COR-L47 (cell line): ENCODE measurements at regions not wholly inside any gene's neighbourhood (a gene's known extent, or its start where the extent isn't known, plus 50 kb on each side); places are given as distances from the start of the nearest gene placed in this dataset.

Source experiments
- DNase-seq: peaks from one replicate; lab custom pipeline; 2025; lab: John Stamatoyannopoulos, UW

DNA sequence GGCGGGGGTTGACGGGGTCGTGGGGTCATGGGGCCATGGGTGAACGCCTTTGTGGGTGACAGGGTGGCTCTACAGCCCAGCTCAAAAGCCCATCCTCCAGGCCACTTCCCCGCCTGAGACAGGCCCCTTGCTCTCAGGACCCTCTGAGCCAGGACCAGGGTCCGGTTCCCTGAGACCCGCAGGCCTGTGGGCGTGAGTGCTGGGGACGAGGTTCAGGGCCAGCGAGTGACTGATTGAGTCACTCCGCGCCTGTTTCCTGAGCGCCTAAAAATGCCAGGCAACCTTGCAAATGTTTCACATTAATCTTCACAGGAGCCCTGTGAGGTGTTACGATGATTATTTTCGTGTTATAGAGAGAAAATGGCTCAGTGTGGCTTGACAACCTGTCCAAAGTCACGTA lies 97.8 kb downstream of the ZNF674 start:
- no peak for DNase-seq

- peak; percentile 68 for DNase-seq
Observed at GRCh38 chrX:46446727-46447378, 98.4 kb downstream of the ZNF674 start.

DNA sequence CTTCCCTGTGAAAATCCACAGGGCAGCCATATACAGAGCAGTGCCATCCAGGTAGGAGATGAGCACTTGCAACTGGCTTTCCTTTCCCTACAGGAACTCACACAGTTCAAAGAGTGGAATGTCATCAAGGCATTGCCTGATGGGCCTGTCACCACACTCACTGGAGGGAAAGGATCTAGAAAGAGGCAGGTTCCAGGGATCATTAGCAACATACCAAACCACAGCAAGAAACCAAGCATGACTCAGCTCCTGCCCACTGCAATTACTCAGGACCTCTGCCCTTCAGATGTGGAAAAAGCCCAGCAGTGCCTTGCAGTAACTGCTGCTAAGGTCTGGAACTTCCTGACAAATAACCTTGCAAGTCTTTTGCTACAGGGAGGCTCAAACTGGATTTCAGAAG lies 101.2 kb downstream of the ZNF674 start:
- no peak for DNase-seq

- no peak for DNase-seq
Observed at GRCh38 chrX:46436744-46437143, 108.5 kb downstream of the ZNF674 start.

GRCh38 chrX:46433892-46434291 lies 111.3 kb downstream of the ZNF674 start:
- no peak for DNase-seq

- peak; percentile 33 for DNase-seq
Observed at GRCh38 chrX:46408553-46409407, 136.4 kb downstream of the ZNF674 start.

DNA sequence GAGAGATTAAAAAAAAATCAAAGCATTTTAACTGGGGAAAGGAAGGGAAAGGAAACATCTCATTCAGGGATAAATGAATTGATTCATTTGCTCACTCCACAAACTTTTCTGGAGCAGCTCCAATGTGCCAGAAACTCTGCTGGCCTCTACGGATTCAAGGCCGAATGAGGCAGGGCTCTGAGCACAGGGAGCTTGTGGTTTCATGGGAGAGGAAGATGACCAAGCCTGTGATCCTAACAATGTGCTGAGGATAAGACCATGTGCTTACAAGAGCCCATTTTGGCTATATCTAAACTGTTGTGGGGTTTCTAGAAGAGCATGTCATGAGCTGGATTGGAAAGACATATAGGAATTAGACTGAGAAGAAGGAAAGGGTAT lies 137.5 kb downstream of the ZNF674 start:
- no peak for DNase-seq

DNA sequence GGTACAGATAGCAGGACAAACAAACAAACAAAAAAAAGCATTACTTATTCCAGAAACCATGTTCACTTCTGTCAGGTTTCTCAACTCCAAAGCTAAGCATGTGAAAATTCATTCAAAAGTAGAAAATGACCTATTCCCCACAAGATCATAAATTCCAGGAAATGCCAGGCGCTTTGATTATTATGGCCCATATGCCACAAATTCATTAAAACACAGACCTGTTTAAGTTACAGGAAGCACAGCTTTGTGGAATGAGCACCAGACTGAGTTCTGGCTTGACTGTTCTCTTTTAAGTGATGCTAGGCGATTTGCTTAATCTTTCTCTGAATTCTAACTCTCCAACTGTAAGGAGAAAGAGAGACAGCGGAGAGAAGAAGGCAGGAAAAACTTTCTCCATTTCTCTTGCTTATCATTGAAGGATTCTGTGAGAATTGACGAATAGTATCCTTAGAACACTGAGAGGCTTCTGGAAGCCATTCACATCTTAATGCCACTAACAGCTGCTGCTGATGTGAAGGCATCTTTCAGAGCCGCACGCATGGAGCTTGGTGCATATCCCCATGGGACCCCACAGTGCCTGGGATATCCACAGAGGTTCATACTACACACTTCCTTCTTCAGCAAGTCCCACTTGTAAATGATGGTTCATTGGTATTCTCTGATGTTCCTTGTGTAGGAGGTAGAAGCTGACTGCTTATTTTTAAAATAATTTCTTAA lies 138.0 kb downstream of the ZNF674 start:
- no peak for DNase-seq

GRCh38 chrX:46404774-46405173 lies 140.4 kb downstream of the ZNF674 start:
- DNase-seq, result no peak

DNA sequence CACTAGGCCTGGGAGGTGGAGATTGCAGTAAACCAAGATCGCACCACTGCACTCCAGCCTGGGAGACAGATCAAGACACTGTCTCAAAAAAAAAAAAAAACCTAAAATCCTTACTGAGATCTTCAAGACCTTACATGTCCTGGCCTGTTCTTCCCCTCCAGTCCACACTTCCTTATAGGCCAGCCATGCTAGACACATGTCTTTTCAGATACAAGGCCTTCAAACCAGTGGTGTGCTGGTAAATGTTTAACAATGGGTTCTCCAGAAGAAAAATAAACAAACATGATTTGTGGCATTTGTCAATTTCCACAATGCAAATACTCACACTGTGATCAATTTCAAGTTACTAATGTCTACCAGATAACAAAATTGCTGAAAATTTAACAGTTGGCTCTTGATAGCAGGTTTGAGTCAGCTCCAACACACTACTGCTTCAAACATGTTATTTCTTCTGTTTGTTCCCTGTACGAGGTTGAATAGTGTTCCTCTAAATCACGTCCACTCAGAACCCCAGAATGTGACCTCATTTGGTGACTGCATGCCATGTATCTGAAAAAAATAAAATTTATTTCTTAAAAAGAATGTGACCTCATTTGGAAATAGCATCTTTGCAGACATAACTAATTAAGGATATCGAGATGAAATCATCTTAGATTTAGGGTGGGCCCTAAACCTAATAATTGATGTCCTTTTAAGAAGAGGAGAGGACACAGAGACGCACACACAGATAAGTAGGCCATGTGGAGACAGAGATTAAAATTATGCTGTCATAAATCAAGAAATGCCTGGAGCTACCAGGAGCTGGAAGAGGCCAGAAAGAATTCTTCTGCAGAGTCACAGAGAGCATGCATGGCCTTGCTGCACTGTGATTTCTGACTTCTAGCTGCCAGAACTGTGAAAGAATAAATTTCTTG lies 144.4 kb downstream of the ZNF674 start:
- no peak for DNase-seq

DNA sequence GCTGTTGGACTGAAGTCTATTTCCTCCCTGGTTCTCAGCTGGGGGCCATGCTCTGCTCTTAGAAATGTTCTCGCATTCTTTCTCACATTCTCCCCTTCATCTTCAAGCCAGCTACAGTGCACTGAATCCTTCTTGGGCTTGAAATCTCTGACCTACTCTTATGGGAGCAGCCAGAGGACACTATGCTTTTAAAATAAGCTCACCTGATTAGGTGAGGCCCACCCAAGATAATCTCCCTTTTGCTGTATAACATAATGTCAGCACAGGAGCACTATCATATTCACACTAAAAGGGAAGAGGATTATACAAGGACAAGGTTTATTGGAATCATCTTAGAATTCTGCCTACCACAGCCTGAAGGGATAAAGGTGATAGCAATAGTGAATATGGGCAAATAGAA lies 146.3 kb downstream of the ZNF674 start:
- no peak for DNase-seq

DNA sequence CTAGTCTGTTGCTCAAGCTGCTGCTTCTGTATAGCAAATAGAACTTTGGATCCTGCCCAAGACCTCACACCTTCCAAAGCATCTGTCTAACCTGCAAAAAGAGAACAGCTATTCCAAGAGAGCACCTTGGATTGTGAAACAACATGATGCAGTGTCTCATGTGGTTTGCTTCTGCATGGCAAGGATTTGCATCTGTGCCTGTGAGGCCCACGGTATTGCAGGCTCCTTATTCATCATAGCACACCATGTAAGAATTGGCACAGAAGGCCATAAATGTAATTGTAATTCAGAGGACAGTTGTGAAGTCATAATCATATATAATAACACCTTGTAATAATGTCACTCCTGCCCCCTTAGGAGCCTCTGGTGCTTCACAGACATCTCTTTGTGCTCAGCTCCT lies 147.1 kb downstream of the ZNF674 start:
- DNase-seq, result no peak

DNA sequence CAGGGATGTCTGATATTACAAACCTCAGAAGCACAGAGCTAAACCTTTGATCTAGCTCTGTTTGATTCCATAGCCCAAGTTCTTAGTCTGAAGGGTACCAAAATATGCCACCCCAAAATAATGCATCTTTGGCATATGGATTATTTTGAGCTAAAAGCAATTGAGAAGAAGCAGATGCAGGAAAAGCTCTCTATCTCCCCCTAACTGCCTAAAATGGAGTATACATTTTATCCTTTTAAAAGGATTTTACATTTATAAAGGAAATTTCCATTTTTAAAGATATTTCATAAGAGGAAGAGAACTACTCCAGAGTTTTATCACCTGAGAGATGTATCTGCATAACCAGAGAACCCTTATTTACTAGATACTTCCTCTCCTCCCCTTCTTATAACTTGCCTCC lies 158.7 kb downstream of the ZNF674 start:
- DNase-seq, result no peak

GRCh38 chrX:46383006-46383405 lies 162.2 kb downstream of the ZNF674 start:
- no peak for DNase-seq

DNA sequence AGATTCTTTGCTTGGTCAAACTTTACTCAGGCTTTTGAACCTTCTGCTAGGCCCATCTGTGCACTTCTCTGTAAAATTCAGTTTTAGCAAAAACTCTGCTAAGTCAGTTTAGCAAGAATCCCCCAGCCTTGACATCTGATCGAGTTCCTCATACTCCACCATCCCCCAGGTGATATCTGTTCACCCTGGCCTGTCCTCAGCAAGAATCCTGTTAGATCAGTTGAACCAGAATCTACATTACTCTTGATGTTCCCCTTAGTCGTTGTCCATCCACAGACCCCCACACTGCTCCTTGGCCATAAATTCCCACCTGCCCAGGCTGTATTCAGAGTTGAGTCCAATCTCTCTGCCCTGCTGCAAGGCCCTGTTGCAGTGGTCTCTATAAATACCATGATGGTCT lies 162.6 kb downstream of the ZNF674 start:
- no peak for DNase-seq

DNA sequence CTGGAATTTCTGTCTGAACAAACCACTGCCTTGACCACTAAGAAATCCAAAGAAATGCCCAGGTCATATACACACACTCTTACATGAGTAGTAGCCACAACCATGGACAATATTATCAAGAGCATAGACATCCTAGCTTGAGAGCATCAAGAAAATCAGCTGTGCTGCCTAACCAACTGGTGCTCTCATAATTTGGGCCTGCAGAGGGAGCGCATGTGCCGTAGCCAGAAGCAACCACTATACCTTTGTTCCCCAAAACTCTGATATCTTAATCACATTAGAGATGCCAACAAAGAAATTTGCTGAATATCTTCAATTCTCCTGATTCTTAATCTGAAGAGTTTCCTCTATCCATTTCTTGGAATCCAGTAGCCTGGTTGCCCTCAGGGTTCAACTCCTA lies 163.6 kb downstream of the ZNF674 start:
- DNase-seq, result no peak

GRCh38 chrX:46380148-46380752 lies 165.0 kb downstream of the ZNF674 start:
- no peak for DNase-seq

DNA sequence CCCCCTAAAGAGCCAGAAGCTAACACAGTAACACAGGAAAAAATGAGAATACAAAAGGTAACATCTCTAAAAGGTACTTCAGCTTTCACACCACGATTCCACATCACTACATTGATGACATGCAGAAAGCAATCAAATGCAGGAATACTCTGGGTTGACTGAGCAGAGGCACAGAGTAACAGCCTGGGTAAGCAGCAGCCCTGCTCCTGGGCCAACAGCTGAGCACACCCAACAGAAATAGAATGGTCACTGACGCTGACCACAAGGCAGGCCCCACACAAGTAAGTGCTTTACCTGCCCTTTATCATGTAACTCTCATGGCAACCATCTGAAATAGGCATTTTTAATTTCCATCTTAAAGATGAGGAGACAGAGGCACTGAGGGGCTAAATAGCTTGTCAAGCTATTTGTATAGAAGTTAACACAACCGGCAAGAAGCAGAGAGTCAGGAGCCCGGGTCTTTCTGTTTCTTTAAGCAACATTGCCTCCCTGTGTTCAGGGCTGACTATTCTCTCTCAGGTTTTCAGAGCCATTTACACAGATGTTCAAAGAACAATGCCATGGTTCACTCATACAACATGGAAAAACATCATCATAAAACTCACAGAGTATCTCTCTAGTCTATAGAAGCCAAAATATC lies 168.9 kb downstream of the ZNF674 start:
- peak; percentile 22 for DNase-seq

GRCh38 chrX:46375831-46376230 lies 169.4 kb downstream of the ZNF674 start:
- DNase-seq, result no peak

DNA sequence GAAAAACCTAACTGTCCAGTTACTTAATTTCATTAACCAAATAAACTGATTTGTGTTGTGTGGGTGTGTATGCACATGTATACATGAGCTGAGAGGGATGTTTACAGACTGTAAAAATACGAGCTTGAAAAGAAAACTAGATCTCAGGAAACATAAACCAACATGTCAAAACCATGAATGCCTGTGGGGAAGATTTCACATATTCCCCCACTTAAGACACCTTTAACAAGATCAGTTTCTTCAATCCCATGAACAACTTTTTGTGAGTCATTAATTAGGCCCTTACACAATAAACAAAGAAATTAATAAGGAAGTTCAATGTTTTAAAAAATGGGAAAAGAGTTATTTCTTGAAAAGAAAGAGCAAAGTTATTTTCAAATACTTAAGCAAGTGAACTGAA lies 170.8 kb downstream of the ZNF674 start:
- DNase-seq, result no peak

DNA sequence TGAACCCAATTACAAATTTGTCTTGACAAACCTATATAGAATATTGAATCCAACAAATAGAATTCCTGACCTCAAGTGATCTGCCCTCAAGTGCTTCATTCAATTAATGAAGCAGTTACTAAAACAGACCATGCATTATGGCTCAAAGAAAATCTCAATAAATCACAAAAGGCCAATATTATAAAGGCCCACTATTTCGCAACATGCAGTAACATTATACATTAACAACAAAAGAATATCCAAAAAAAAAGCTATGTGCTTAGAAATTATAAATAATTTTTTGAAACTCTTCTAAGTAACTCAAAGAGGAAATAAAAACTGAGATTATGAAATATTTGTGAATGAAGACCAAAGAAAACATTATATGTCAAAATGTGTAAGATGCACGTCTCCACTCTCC lies 177.7 kb downstream of the ZNF674 start:
- DNase-seq, result no peak
